ENCODE measurements at regions not wholly inside any gene's neighbourhood (a gene's known extent, or its start where the extent isn't known, plus 50 kb on each side); places are given as distances from the start of the nearest gene placed in this dataset.
A peak's percentile ranks its signal among the peaks of the same experiment; 100 is the strongest.

- DNase-seq (ENCODE audit: low read depth in 3 of 3, low spot score in 2 of 3) = no peak
Observed at GRCh38 chr18:24814521-24814920, 354.1 kb downstream of the HRH4 start.

DNA sequence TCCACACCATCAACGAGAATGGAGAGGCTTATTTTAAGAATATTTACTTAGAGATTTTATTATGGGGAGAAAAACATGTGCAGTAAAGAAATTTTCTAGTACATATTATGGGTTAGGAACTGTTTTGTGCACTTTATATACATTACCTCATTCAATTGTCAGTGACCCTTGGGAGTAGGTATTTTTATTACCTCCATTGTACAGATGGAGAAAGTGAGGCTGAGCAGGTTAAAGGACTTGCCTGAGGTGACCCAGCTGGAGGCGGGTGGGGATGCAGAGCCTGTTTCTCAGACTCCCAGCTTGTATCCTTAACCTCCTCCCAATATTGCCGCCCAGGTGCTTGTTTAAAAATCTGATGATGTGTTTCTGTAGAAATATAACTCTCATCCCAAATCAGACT is 356.7 kb downstream of the HRH4 start:
- DNase-seq (ENCODE audit: low read depth in 3 of 3, low spot score in 2 of 3) = no peak

- no peak for DNase-seq (ENCODE audit: low read depth in 3 of 3, low spot score in 2 of 3)
Observed at GRCh38 chr18:24817587-24818371, 357.3 kb downstream of the HRH4 start.

DNA sequence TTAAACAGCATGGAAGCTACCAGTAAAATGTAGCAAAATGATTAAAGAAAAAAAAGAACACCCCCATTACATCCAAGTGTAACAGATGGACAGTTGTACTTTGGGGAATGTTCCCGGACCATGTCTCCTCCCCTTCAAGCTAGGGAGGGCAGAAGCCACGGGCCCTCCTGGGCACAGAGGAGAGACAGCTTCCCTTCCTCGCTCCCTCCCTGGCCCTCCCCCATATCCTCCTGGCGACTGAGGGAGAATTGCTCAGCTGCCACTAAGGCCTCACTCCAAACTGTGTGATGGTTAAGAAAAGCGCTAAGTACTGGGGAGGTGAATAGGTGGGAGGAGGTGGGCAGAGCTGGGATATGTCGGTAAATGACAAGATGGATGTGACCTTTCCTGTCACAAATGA is 358.0 kb downstream of the HRH4 start:
- DNase-seq (ENCODE audit: low read depth in 3 of 3, low spot score in 2 of 3) = no peak

DNA sequence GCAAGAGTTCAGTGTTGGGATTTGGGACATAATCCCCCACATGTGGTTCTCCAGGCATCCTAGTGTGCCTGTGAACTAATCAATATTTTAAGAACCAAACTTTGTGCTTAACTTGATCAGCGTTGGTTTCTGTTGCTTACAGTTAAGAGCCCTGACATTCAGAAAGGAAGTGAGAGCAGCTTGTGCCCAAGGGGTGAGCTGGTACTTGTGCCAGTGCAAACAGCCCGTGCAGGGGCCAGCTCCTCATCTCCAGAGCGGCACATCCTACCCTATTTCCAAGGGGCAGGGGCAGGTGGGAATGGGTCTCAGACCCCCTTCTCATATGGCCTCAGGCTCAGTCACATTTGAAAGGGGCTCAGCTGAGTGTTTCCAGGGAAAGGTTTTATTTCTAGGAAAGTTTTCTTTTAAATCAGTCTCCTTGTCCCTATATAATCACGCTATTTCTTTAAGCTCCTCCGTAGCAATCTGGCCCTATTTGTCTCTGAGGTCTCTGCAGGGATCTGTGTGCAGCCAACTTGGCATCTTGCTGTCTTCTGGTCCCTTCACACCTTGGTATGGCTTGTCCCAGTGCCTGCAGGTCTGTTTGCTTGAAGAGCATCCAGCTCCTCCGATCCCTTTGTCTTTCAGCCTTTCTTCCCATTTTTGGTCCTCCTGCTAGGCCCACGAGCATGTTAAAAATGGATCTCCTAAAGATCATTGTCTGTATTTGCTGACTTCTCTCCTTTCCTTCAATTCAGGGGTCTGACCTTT is 358.9 kb downstream of the HRH4 start:
- DNase-seq (ENCODE audit: low read depth in 3 of 3, low spot score in 2 of 3) = no peak

- DNase-seq (ENCODE audit: low read depth in 3 of 3, low spot score in 2 of 3) = no peak
Observed at GRCh38 chr18:24825397-24825796, 365.0 kb downstream of the HRH4 start.

DNA sequence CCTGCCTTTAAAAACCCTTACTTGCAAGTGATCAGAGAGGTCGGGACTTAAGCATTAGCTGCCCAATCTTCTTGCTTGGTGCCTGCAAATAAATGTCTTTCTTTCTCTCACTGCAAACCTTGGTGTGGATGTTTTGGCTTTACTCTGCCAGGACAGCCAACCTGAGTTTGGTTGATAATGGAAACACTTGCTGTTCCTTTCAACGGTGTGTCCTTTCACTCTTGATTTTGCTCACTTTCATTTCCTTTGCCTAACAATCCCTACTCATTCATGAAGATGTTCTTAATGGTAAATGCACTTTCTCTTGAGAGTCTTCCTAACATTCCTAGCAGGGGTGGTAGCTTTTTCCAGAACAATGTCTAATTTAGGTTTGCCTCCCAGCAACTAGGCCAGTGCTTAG is 366.2 kb downstream of the HRH4 start:
- DNase-seq (ENCODE audit: low read depth in 3 of 3, low spot score in 2 of 3) = no peak

DNA sequence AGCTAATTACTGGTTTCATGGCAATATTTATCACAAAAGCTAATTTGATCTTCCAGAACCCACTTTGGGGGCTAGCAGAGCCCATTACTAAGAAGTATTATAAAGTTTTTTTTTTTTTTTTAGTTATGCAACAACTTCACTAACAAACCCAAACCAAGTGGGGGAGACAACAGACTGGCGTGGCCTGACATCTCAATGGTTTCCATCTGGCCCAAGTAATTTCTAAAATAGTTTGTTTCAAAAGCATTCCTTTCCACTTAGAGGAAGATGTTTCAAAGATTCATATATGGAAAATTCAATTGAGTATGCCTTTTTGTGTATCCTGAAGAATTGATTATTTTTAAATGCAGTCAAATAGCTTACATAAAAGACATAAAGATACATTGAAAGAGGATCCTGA is 367.1 kb downstream of the HRH4 start:
- DNase-seq (ENCODE audit: low read depth in 3 of 3, low spot score in 2 of 3) = no peak

GRCh38 chr18:24831081-24831480 is 370.6 kb downstream of the HRH4 start:
- DNase-seq (ENCODE audit: low read depth in 3 of 3, low spot score in 2 of 3) = no peak

DNA sequence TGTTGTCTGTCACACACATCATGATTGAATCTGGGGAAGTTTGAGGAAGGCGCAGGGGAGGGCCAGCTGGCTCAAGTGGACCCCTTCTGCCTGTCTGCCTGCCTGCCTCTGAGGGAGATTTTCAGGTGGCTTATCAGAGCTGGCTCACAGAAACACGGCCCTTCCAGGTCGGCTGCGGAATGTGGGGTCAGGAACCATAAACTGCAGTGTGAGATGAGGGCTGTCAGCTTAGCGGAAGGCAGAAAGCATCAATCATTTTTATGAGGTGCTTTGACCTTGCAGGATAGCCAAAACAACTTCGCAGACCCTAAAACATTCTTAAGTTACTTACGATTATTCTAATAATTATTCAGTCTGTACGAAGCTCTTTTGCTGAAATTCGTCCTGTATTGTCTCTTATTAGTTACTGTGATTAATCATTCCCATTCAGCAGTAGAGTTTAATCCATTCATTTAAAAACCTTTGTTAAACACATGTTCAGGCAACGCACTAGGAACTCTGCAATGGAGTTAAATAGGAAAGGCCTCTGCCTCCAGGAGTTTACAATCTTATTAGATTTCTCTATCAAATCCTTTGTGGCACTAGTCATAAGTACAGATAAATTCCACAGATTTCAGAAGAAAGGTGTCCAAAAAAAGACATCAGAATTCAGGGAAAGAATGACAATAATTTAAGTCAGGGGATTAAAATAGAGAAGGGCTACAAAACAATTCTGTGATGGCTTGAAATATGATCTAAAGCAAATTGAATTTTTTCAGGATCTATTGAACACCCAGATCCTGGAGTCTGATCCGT is 371.6 kb downstream of the HRH4 start:
- DNase-seq (ENCODE audit: low read depth in 3 of 3, low spot score in 2 of 3) = peak; percentile 56 to 81 (median 78)

- no peak for DNase-seq (ENCODE audit: low read depth in 3 of 3, low spot score in 2 of 3)
Observed at GRCh38 chr18:24835751-24836150, 375.3 kb downstream of the HRH4 start.

- DNase-seq (ENCODE audit: low read depth in 3 of 3, low spot score in 2 of 3) = peak; percentile 53 to 63 (median 54)
Observed at GRCh38 chr18:24837066-24837465, 376.6 kb downstream of the HRH4 start.

- no peak for DNase-seq (ENCODE audit: low read depth in 3 of 3, low spot score in 2 of 3)
Observed at GRCh38 chr18:24840051-24840450, 379.6 kb downstream of the HRH4 start.

DNA sequence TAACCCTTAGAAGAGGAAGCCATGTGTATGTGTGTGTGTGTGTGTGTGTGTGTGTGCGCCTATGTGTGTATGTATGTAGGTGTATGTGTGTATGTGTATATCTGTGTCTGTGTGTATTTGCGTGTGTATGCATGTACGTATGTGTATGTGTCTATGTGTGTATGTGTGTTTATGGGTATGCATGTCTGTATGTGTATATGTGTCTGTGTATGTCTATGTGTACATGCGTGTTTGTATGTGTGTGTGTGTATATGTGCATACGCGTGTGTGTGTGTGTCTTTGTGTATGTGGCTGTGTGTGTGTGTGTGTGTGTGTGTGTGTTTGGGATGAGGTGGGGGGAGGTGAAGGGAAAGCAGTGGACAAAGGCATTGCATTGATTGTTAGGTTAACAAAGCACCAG is 380.2 kb downstream of the HRH4 start:
- no peak for DNase-seq (ENCODE audit: low read depth in 3 of 3, low spot score in 2 of 3)

DNA sequence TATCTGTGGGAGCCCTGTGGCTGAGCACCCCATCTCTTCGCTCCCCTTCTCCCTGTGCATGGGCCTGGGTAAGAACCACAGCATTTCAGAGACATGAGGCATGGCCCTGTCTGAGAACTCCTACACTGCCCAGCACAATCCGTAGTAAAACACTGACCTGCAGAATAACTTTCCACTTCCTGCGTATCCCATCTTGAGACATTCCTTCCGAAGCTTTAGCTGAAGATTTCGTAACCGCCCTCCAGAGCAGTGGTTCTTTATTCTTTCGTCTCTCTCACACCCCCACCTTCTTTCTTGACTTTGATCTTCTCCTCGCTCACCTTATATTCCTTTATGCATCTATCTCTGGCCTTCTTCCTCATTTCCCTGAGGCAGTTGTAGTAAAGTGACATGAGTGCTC is 381.1 kb downstream of the HRH4 start:
- no peak for DNase-seq (ENCODE audit: low read depth in 3 of 3, low spot score in 2 of 3)

DNA sequence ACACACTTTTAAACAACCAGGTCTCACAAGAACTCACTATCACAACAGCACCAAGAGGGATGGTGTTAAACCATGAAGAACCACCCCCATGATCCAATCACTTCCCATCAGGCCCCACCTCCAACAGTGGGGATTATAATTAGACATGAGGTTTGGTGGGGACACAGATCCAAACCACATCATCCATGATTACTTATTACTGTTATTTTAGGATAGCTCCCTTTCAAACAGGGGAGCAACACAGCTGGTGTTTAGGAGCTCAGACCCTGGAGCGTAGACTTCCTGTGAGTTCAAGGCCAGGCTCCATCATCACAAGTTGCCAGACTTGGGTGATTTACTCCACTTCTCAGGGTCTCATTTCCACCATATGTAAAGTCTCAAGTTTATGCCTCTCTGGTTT is 382.7 kb downstream of the HRH4 start:
- no peak for DNase-seq (ENCODE audit: low read depth in 3 of 3, low spot score in 2 of 3)

DNA sequence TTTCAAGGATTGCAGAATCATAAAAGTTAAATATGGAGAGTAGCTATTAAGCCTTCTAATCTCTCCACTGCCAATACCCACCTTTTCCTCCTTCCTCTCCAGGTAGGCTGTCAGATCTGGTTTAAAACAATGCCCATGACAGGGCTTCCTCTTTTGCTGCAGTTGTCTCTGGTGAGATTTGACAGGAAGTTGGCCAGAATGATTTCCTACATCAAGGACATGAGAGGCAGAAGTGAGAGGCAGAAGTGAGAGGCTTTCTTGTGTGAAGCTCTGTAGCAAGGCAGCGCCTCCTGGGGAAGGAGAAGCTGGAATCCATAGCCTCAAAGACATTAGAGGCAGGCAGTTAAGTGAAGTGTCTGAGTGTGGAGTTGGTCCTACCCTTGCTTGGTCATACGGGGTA is 385.7 kb downstream of the HRH4 start:
- no peak for DNase-seq (ENCODE audit: low read depth in 3 of 3, low spot score in 2 of 3)

DNA sequence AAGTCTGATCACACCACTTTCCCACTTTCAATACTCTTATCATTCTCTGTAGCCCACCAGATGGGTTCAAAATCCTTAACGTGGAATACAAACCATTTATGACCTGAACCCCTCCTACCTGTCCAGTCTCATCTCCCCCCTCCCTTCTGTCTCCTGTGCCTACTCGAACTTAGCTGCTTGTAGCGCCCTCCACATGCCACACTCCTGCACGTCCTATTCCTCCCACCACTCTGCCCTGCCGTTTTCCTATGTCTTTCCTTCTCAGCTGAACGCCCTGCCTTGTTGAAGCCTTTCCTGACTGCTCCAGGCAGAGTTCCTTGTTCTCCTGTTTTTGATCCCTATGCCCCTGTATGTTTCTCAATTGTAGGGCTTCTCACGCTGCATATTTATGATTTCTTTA is 390.1 kb downstream of the HRH4 start:
- no peak for DNase-seq (ENCODE audit: low read depth in 3 of 3, low spot score in 2 of 3)

DNA sequence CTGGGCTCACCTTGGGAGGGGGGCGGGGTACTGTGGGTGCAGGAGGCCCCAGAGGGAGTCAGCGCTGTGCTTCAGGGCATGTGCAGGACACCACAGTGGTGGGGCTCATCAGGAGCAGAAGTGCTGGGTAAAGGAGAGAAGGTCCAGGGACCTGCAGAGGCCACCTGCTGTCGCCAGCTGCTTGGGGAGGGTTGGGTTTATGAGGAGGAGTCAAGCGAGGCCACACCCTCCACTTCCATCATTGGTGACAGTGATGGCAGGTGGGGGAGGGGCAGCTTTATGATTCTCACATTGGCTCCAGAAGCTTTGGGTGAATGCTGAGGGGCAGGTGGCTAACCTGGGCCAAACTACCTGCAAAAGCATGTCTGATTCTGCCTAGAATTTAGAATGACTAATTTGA is 392.6 kb downstream of the HRH4 start:
- no peak for DNase-seq (ENCODE audit: low read depth in 3 of 3, low spot score in 2 of 3)

GRCh38 chr18:24860978-24861680 is 400.7 kb downstream of the HRH4 start:
- no peak for DNase-seq (ENCODE audit: low read depth in 3 of 3, low spot score in 2 of 3)

Data from right renal cortex interstitium (tissue), 3 donors.